Spleen (tissue), 11 donors: ENCODE measurements at regions not wholly inside any gene's neighbourhood (a gene's known extent, or its start where the extent isn't known, plus 50 kb on each side); places are given as distances from the start of the nearest gene placed in this dataset.
A peak's percentile ranks its signal among the peaks of the same experiment; 100 is the strongest.

Source experiments
- DNase-seq: peaks from one replicate; pipeline ENCODE4 v3.0.0-alpha.2; 2020
- H3K27ac ChIP-seq, 8 donors: fragments of 200-600 bp; sonication (generic) in 7 of 8; 1 replicate in 4 of 8; 2 replicates in 4 of 8; pipeline versions ENCODE4 v1.5.0 to v1.8.0; 2016 to 2021; ENCODE audit warnings: inconsistent platforms in 4 of 8, mild to moderate bottlenecking in 4 of 8, moderate library complexity in 1 of 8
- H3K27me3 ChIP-seq, 7 donors: fragments of 200-600 bp; sonication (generic) in 6 of 7; replicated peaks in 1 of 7; 1 replicate in 4 of 7; 2 replicates in 3 of 7; pipeline versions ENCODE4 v1.5.0 to v1.8.0; 2016 to 2021; ENCODE audit warnings: inconsistent platforms in 3 of 7, mild to moderate bottlenecking in 1 of 7
- H3K36me3 ChIP-seq, 6 donors: fragments of 200-600 bp; sonication (generic) in 5 of 6; 1 replicate in 4 of 6; 2 replicates in 2 of 6; pipeline versions ENCODE4 v1.5.0 to v1.8.0; 2016 to 2021; ENCODE audit warnings: inconsistent platforms in 2 of 6
- H3K4me1 ChIP-seq, 6 donors: fragments of 200-600 bp; sonication (generic) in 5 of 6; 1 replicate in 3 of 6; 2 replicates in 3 of 6; pipeline versions ENCODE4 v1.5.0 to v1.8.0; 2016 to 2021; ENCODE audit warnings: inconsistent platforms in 3 of 6
- H3K4me3 ChIP-seq, 8 donors: fragments of 200-600 bp; sonication (generic) in 7 of 8; 1 replicate in 4 of 8; 2 replicates in 4 of 8; pipeline versions ENCODE4 v1.5.0 to v1.8.0; 2016 to 2021; ENCODE audit warnings: inconsistent platforms in 4 of 8, mild to moderate bottlenecking in 4 of 8, moderate library complexity in 2 of 8
- H3K9me3 ChIP-seq, 8 donors: fragments of 200-600 bp; sonication (generic) in 7 of 8; 1 replicate in 4 of 8; 2 replicates in 4 of 8; pipeline versions ENCODE4 v1.5.0 to v1.8.0; 2016 to 2021; ENCODE audit warnings: inconsistent platforms in 4 of 8
- POLR2A ChIP-seq, 3 donors: fragments of 450-650 bp; IDR thresholded peaks; one replicate each; pipeline ENCODE4 v1.5.1; 2017; ENCODE audit warnings: antibody characterized with exemption in 3 of 3, mild to moderate bottlenecking in 1 of 3
- POLR2AphosphoS5 ChIP-seq, 3 donors: sonication (generic); formaldehyde crosslinking; IDR thresholded peaks; one replicate each; pipeline ENCODE4 v1.5.1; 2017; ENCODE audit warnings: antibody characterized with exemption in 3 of 3
- WGBS, 5 donors: extraction: QIAGEN DNeasy Blood & Tissue Kit in 3 of 5; methylation state at CpG; one replicate each; pipeline versions ENCODE4 v1.1.5 to v1.1.7; 2013 to 2018; 5-methylcytosine and 5-hydroxymethylcytosine counted together
- intact Hi-C: fragments of 100-400 bp; cut with DNase I; formaldehyde crosslinking; loops from one replicate; pipeline ENCODE4 v1.15.0; 2023; ENCODE audit warnings: low total_unique reads
- TF ChIP-seq, protein P1 (sequence below), 11 experiments: fragments of 200-600 bp in 7 of 11; fragments of 450-650 bp in 4 of 11; sonication (generic) in 4 of 11; IDR thresholded peaks in 8 of 11; conservative IDR thresholded peaks in 3 of 11; 1 replicate in 7 of 11; 2 replicates in 4 of 11; pipeline versions ENCODE4 v1.4.0 to v1.8.0; 2016 to 2021; ENCODE audit warnings: antibody characterized with exemption in 11 of 11, inconsistent platforms in 4 of 11, mild to moderate bottlenecking in 1 of 11
- donor health status: healthy with polysubstance abuse.
- donor health status: DM: no; HTN: no; CAD: no; lungs with moderate emphysema.
- donor health status: DM: no; HTN: no; CAD: no.
- donor health status: Bipolar disorder and iron deficiency.
- donor health status: healthy.
- donor health status: DM: no; HTN: no; CAD: no.
- donor health status: DM: yes; HTN: yes; CAD: no.

DNA sequence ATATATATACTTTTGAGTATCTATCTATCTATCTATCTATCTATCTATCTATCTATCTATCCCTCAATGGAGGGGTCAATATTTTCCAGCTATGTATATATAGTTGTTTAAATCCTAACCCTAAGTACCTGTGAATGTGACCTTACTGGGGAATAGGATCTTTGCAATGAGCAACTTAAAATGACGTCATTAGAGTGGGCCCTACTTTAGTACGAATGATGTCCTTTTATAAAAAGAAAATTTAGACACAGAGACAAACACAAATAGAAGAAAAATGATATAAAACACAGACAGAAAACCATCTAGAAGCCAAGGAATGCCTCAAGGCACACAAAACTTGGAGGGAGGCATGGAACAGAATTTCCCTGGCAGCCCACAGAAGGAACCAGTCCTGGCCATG is 2283.7 kb downstream of the NCAM2 start:
- peaks cover 0 to 5% (median 0%) of the 10 kb centered on the region in 8 donors for H3K9me3 ChIP-seq
- H3K4me1 ChIP-seq, result no peaks in the 10 kb centered on the region
- TF ChIP-seq, protein P1, sequence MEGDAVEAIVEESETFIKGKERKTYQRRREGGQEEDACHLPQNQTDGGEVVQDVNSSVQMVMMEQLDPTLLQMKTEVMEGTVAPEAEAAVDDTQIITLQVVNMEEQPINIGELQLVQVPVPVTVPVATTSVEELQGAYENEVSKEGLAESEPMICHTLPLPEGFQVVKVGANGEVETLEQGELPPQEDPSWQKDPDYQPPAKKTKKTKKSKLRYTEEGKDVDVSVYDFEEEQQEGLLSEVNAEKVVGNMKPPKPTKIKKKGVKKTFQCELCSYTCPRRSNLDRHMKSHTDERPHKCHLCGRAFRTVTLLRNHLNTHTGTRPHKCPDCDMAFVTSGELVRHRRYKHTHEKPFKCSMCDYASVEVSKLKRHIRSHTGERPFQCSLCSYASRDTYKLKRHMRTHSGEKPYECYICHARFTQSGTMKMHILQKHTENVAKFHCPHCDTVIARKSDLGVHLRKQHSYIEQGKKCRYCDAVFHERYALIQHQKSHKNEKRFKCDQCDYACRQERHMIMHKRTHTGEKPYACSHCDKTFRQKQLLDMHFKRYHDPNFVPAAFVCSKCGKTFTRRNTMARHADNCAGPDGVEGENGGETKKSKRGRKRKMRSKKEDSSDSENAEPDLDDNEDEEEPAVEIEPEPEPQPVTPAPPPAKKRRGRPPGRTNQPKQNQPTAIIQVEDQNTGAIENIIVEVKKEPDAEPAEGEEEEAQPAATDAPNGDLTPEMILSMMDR (IDR thresholded peaks at IDR 0.05 in 8 of 11, conservative IDR thresholded peaks at IDR 0.05 in 3 of 11), result no peak
- TF ChIP-seq POLR2A (IDR thresholded peaks at IDR 0.05) (no peak), POLR2AphosphoS5 (IDR thresholded peaks at IDR 0.05) (no peak)
- 84 to 94% (median 89%) methylated on average over 2 of the region's 2 CpGs for WGBS, 5 donors
- DNase-seq, result no peak
- no peaks in the 10 kb centered on the region for H3K27me3 ChIP-seq
- no peaks in the 10 kb centered on the region for H3K36me3 ChIP-seq
- intact Hi-C loops, result no loop called here
- no peak overlapping the region for H3K27ac ChIP-seq
- no peak overlapping the region for H3K4me3 ChIP-seq

DNA sequence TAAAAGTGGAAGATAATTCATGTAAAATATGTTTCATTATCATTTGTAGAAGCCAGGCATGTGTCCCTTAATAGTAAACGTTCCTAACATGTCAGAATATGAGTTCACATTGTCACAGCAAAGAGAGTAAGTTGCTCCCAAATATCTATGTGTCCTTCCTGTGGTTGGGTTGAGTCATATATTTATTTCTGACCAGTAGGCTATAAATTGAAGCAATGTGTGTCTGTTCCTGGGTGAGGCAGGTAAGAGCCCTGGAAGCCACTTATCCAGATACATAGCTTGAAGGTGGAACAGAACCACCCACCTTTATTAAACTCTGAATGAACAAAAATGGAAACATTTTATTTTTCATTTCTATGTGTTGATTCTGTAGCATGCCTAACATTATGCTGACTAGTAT is 2251.6 kb downstream of the NCAM2 start:
- no peak overlapping the region for H3K27ac ChIP-seq
- WGBS, 5 donors, result 47 to 60% (median 59%) methylated on average over 1 of the region's 1 CpG
- H3K4me3 ChIP-seq, result no peak overlapping the region
- no peaks in the 10 kb centered on the region for H3K27me3 ChIP-seq
- no peaks in the 10 kb centered on the region for H3K9me3 ChIP-seq
- intact Hi-C loops, result no loop called here
- TF ChIP-seq POLR2A (IDR thresholded peaks at IDR 0.05), result no peak
- TF ChIP-seq, protein P1 (IDR thresholded peaks at IDR 0.05 in 8 of 11, conservative IDR thresholded peaks at IDR 0.05 in 3 of 11), result no peak
- no peak for TF ChIP-seq POLR2AphosphoS5 (IDR thresholded peaks at IDR 0.05)
- H3K36me3 ChIP-seq, result no peaks in the 10 kb centered on the region
- no peak for DNase-seq
- H3K4me1 ChIP-seq, result peaks cover 0 to 4% (median 0%) of the 10 kb centered on the region in 6 donors

DNA sequence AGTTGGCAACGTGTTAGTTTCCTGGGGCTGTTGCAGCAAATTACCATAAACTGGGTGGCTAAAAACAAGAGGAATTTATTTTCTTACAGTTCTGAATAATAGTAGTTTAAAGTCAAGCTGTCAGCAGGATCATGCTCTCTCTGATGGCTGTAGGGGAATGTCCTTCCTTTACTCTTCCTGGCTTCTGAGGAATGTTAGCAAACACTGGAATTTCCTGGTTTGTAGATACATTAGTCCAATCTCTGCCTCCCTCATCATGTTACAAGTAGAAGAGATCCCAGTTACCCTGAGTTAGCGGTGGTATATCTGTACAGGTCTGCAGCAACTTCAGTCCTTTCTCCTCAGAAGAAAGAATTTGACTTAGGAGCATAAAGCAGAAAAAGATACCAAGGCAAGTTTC is 2249.1 kb downstream of the NCAM2 start:
- 46 to 59% (median 51%) methylated on average over 2 of the region's 2 CpGs for WGBS, 5 donors
- TF ChIP-seq, protein P1 (IDR thresholded peaks at IDR 0.05 in 8 of 11, conservative IDR thresholded peaks at IDR 0.05 in 3 of 11), result no peak
- TF ChIP-seq POLR2AphosphoS5 (IDR thresholded peaks at IDR 0.05), result no peak
- TF ChIP-seq POLR2A (IDR thresholded peaks at IDR 0.05), result no peak
- DNase-seq, result no peak
- no peak overlapping the region for H3K4me3 ChIP-seq
- peaks cover 0 to 4% (median 0%) of the 10 kb centered on the region in 6 donors for H3K4me1 ChIP-seq
- H3K9me3 ChIP-seq, result no peaks in the 10 kb centered on the region
- H3K27me3 ChIP-seq, result no peaks in the 10 kb centered on the region
- peak overlapping the region in 2 of 8 donors; percentile 14 to 18 for H3K27ac ChIP-seq
- intact Hi-C loops, result no loop called here
- H3K36me3 ChIP-seq, result no peaks in the 10 kb centered on the region

DNA sequence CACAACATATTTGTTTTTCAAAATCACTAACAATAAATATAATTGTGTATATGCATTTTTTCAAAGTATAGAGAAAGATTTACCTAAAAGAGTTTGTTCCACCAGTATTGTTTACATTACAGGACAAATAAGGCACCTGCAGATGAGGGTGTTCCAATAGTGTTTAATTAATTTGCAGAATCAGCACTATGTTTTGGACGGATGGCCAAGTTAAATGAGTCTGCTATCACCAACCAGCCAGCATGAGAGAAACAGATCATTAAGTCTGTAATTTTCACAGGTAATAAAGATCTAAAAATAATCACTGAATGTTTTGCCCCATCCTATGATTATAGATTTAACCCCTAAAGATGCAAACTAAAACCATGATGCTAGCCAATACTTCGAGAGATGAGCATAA is 2247.0 kb downstream of the NCAM2 start:
- H3K9me3 ChIP-seq, result no peaks in the 10 kb centered on the region
- H3K27me3 ChIP-seq, result no peaks in the 10 kb centered on the region
- WGBS, 5 donors, result 71 to 81% (median 72%) methylated on average over 2 of the region's 2 CpGs
- no peak overlapping the region for H3K4me3 ChIP-seq
- intact Hi-C loops, result no loop called here
- TF ChIP-seq POLR2A (IDR thresholded peaks at IDR 0.05), result no peak
- no peaks in the 10 kb centered on the region for H3K36me3 ChIP-seq
- no peak for DNase-seq
- H3K4me1 ChIP-seq, result peaks cover 0 to 4% (median 0%) of the 10 kb centered on the region in 6 donors
- H3K27ac ChIP-seq, result no peak overlapping the region

DNA sequence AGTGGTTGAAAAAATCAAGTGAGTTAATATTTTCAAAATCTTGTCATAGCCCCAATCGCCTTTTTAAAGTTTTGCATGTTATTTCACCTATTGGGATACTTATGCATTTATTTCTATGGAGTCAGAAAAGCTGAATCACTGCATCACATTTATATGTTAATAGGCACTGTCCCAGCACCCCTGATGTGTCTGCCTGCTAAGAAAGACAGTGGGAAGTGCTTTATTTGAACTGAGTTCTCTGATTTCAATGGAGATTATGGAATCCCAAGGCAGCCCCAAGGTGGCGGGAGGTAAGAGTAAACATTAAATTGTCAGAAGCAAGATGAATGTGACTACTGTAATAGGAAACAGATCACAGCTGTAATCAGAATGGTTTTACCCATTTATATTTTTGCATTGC is 2225.7 kb downstream of the NCAM2 start:
- Histone ChIP-seq H3K27me3 (no peaks in the 10 kb centered on the region), H3K27ac (no peak overlapping the region), H3K4me1 (no peaks in the 10 kb centered on the region), H3K36me3 (no peaks in the 10 kb centered on the region), H3K9me3 (no peaks in the 10 kb centered on the region), H3K4me3 (no peak overlapping the region)
- no peak for DNase-seq
- intact Hi-C loops, result no loop called here
- 66 to 96% (median 72%) methylated on average over 2 of the region's 2 CpGs for WGBS, 5 donors
- TF ChIP-seq, protein P1 (IDR thresholded peaks at IDR 0.05 in 8 of 11, conservative IDR thresholded peaks at IDR 0.05 in 3 of 11), result no peak
- TF ChIP-seq POLR2AphosphoS5 (IDR thresholded peaks at IDR 0.05) (no peak), POLR2A (IDR thresholded peaks at IDR 0.05) (no peak)
